ENCODE measurements at regions not wholly inside any gene's neighbourhood (a gene's known extent, or its start where the extent isn't known, plus 50 kb on each side); places are given as distances from the start of the nearest gene placed in this dataset.

DNA sequence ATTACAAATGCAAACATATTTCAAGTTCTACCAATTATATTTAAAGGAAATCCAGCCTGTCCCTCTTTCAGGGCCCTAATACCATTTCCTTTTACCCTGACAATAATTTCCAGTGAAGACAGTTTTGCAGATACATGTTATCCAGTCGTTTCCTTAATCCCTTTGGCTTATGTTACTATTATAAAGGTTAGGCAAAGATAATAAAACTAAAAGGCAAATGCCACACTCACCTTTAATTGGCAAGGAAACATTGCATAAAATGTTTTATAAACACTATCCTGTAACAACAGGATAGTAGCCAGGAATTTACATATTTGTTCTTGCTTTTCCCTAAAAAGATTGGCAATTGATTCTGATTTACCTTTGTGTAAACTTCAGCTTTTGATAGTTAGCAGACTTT is 168.7 kb downstream of the AEBP2 start:
- no peak for TF ChIP-seq CBX8 (IDR thresholded peaks at IDR 0.05; ENCODE audit: borderline replicate concordance, extremely low read depth, low read depth, low read length, poor library complexity, severe bottlenecking)
- TF ChIP-seq SMC3 (conservative IDR thresholded peaks at IDR 0.05; ENCODE audit: insufficient read depth, low read depth, low read length): no peak
- no peak for TF ChIP-seq HMGN3 (IDR thresholded peaks at IDR 0.05; ENCODE audit: borderline replicate concordance, extremely low read depth, insufficient read length, low read depth, low read length)
- no peak for TF ChIP-seq CEBPZ (IDR thresholded peaks at IDR 0.05; ENCODE audit: borderline replicate concordance, low read depth, low read length)
- no peak for TF ChIP-seq SMARCC2 (IDR thresholded peaks at IDR 0.05; ENCODE audit: low read depth)

All from K562 (cell line).